Activated T-helper 1 cell treated with anti-CD3 and anti-CD28 coated beads, Interleukin-2, amount 50 U/mL, for 16 hours (primary cell): ENCODE measurements at regions not wholly inside any gene's neighbourhood (a gene's known extent, or its start where the extent isn't known, plus 50 kb on each side); places are given as distances from the start of the nearest gene placed in this dataset.

ENCODE experiments used
- DNase-seq, 2 donors: peaks; one replicate each; pipeline ENCODE4 v3.0.0-alpha.2; 2020; ENCODE audit warnings: low read depth in 1 of 2, low spot score in 1 of 2

GRCh38 chr14:66389481-66389880, 96.7 kb upstream of the CCDC196 start:
- no peak for DNase-seq

GRCh38 chr14:66395300-66395699, 90.9 kb upstream of the CCDC196 start:
- DNase-seq: no peak

- DNase-seq: no peak
Observed at GRCh38 chr14:66396164-66396563, 90.0 kb upstream of the CCDC196 start.

GRCh38 chr14:66398437-66398836, 87.7 kb upstream of the CCDC196 start:
- DNase-seq: no peak

GRCh38 chr14:66401449-66402095, 84.6 kb upstream of the CCDC196 start:
- no peak for DNase-seq

- DNase-seq: no peak
Observed at GRCh38 chr14:66403183-66403582, 83.0 kb upstream of the CCDC196 start.

- no peak for DNase-seq
Observed at GRCh38 chr14:66404051-66404545, 82.1 kb upstream of the CCDC196 start.

GRCh38 chr14:66405158-66405557, 81.0 kb upstream of the CCDC196 start:
- DNase-seq: no peak

GRCh38 chr14:66413901-66414300, 72.3 kb upstream of the CCDC196 start:
- DNase-seq: no peak

- DNase-seq: no peak
Observed at GRCh38 chr14:66414511-66414910, 71.7 kb upstream of the CCDC196 start.

GRCh38 chr14:66420251-66421006, 65.7 kb upstream of the CCDC196 start:
- DNase-seq: no peak

GRCh38 chr14:66421990-66422946, 63.9 kb upstream of the CCDC196 start:
- DNase-seq: no peak

GRCh38 chr14:66425402-66425801, 60.8 kb upstream of the CCDC196 start:
- DNase-seq: no peak

- no peak for DNase-seq
Observed at GRCh38 chr14:66426451-66426850, 59.7 kb upstream of the CCDC196 start.

- no peak for DNase-seq
Observed at GRCh38 chr14:66432334-66432733, 53.8 kb upstream of the CCDC196 start.

- no peak for DNase-seq
Observed at GRCh38 chr14:66434464-66434863, 51.7 kb upstream of the CCDC196 start.

- DNase-seq: no peak
Observed at GRCh38 chr14:66435683-66436082, 50.5 kb upstream of the CCDC196 start.
